Liver (tissue), 7 donors: ENCODE measurements at regions not wholly inside any gene's neighbourhood (a gene's known extent, or its start where the extent isn't known, plus 50 kb on each side); places are given as distances from the start of the nearest gene placed in this dataset.

Experiments
- DNase-seq: peaks from one replicate; pipeline ENCODE4 v3.0.0-alpha.2; 2017; ENCODE audit warnings: low spot score
- H3K27ac ChIP-seq, 2 donors: one replicate each; pipeline ENCODE4 v1.7.0; 2013; ENCODE audit warnings: inconsistent platforms in 2 of 2, low read length in 2 of 2, control low read depth in 1 of 2, low read depth in 1 of 2, mild to moderate bottlenecking in 1 of 2
- H3K27me3 ChIP-seq, 4 donors: one replicate each; pipeline versions ENCODE4 v1.6.1 to v1.7.0; 2013; ENCODE audit warnings: low read length in 3 of 4, inconsistent platforms in 1 of 4, mild to moderate bottlenecking in 1 of 4, moderate library complexity in 1 of 4; ENCODE audit not compliant: control insufficient read depth in 4 of 4, insufficient read depth in 4 of 4
- H3K36me3 ChIP-seq, 4 donors: one replicate each; pipeline versions ENCODE4 v1.6.1 to v1.7.0; 2013; ENCODE audit warnings: low read length in 3 of 4, mild to moderate bottlenecking in 3 of 4, low read depth in 1 of 4, moderate library complexity in 1 of 4; ENCODE audit not compliant: control insufficient read depth in 4 of 4, insufficient read depth in 3 of 4
- H3K4me1 ChIP-seq, 4 donors: one replicate each; pipeline versions ENCODE4 v1.6.1 to v1.7.0; 2013; ENCODE audit warnings: low read length in 3 of 4, mild to moderate bottlenecking in 3 of 4, moderate library complexity in 1 of 4; ENCODE audit not compliant: control insufficient read depth in 4 of 4, insufficient read depth in 4 of 4
- H3K4me3 ChIP-seq, 3 donors: one replicate each; pipeline versions ENCODE4 v1.6.1 to v1.7.0; 2013; ENCODE audit warnings: low read length in 3 of 3, control low read depth in 1 of 3, low read depth in 1 of 3, mild to moderate bottlenecking in 1 of 3
- H3K9ac ChIP-seq, 2 donors: one replicate each; pipeline ENCODE4 v1.7.0; 2013; ENCODE audit warnings: low read length in 2 of 2, mild to moderate bottlenecking in 2 of 2, moderate library complexity in 2 of 2, control low read depth in 1 of 2, low read depth in 1 of 2
- H3K9me3 ChIP-seq, 4 donors: one replicate each; pipeline versions ENCODE4 v1.6.1 to v1.7.0; 2013; ENCODE audit warnings: low read length in 3 of 4; ENCODE audit not compliant: control insufficient read depth in 4 of 4
- EGR1 ChIP-seq, 2 donors: IDR thresholded peaks; 2 replicates each; pipeline ENCODE4 v1.6.1; 2016 to 2018; ENCODE audit warnings: antibody characterized with exemption in 2 of 2, low read depth in 2 of 2
- FOXA1 ChIP-seq: IDR thresholded peaks from 2 replicates; pipeline ENCODE4 v1.6.1; 2016; ENCODE audit warnings: antibody characterized with exemption
- FOXA2 ChIP-seq: IDR thresholded peaks from 2 replicates; pipeline ENCODE4 v1.6.1; 2016; ENCODE audit warnings: antibody characterized with exemption
- GABPA ChIP-seq, 2 donors: IDR thresholded peaks in 1 of 2; conservative IDR thresholded peaks in 1 of 2; 2 replicates each; pipeline ENCODE4 v1.6.1; 2016; ENCODE audit warnings: antibody characterized with exemption in 2 of 2, mild to moderate bottlenecking in 1 of 2, moderate library complexity in 1 of 2
- HNF4G ChIP-seq: IDR thresholded peaks from 2 replicates; pipeline ENCODE4 v1.6.1; 2016; ENCODE audit warnings: antibody characterized with exemption
- JUND ChIP-seq, 2 donors: IDR thresholded peaks; 2 replicates each; pipeline ENCODE4 v1.6.1; 2016; ENCODE audit warnings: antibody characterized with exemption in 2 of 2
- NR2F2 ChIP-seq: IDR thresholded peaks from 2 replicates; pipeline ENCODE4 v1.6.1; 2016; ENCODE audit warnings: antibody characterized with exemption
- RAD21 ChIP-seq, 2 donors: IDR thresholded peaks; 2 replicates each; pipeline ENCODE4 v1.6.1; 2016; ENCODE audit warnings: antibody characterized with exemption in 2 of 2, mild to moderate bottlenecking in 2 of 2
- RXRA ChIP-seq, 2 donors: IDR thresholded peaks; 2 replicates each; pipeline ENCODE4 v1.6.1; 2017 to 2018; ENCODE audit warnings: antibody characterized with exemption in 2 of 2, mild to moderate bottlenecking in 1 of 2
- SP1 ChIP-seq: IDR thresholded peaks from 2 replicates; pipeline ENCODE4 v1.6.1; 2018; ENCODE audit warnings: antibody characterized with exemption, mild to moderate bottlenecking
- TAF1 ChIP-seq: conservative IDR thresholded peaks from 2 replicates; pipeline ENCODE4 v1.6.1; 2016; ENCODE audit warnings: antibody characterized with exemption, mild to moderate bottlenecking
- YY1 ChIP-seq: IDR thresholded peaks from 2 replicates; pipeline ENCODE4 v1.6.1; 2016; ENCODE audit warnings: antibody characterized with exemption, mild to moderate bottlenecking
- WGBS: extraction: QIAGEN DNeasy Blood & Tissue Kit; methylation state at CpG from one replicate; pipeline ENCODE4 v1.1.7; 2013; 5-methylcytosine and 5-hydroxymethylcytosine counted together
- TF ChIP-seq, protein P1 (sequence below): IDR thresholded peaks from 2 replicates; pipeline ENCODE4 v1.6.1; 2016; ENCODE audit warnings: antibody characterized with exemption
- TF ChIP-seq, protein P2 (sequence below): IDR thresholded peaks from 2 replicates; pipeline ENCODE4 v1.6.1; 2016; ENCODE audit warnings: antibody characterized with exemption
- TF ChIP-seq, protein P3 (sequence below): IDR thresholded peaks from 2 replicates; pipeline ENCODE4 v1.6.1; 2016; ENCODE audit warnings: antibody characterized with exemption
- TF ChIP-seq, protein P4 (sequence below): IDR thresholded peaks from 2 replicates; pipeline ENCODE4 v1.6.1; 2016; ENCODE audit warnings: antibody characterized with exemption, mild to moderate bottlenecking
- donor health status: healthy.
- donor health status: healthy.
- donor health status: healthy.
- donor health status: healthy.

DNA sequence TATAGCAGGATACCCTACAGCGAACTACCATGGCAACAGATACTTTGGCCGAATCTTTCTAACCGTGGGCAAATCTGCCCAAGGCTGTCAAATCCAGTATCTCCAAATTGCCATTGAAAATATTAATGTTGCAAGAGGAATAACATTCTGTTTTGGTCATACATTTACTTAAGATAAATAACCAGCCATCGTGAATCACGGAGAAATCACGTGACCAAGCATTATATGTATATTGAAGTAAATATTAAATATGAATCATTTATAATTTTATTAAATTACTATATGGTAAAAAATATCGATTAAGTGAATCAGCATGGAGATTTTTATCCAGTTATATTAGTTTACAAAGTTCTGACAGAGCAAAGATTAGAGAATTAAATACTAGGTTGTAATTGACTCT, 714.6 kb upstream of the GJE1 start (continued):
- TF ChIP-seq JUND (IDR thresholded peaks at IDR 0.05) (no peak), NR2F2 (no peak), GABPA (IDR thresholded peaks at IDR 0.05 in 1 of 2, conservative IDR thresholded peaks at IDR 0.05 in 1 of 2) (no peak), RXRA (IDR thresholded peaks at IDR 0.05) (no peak), FOXA2 (no peak)
- TF ChIP-seq, protein P1, sequence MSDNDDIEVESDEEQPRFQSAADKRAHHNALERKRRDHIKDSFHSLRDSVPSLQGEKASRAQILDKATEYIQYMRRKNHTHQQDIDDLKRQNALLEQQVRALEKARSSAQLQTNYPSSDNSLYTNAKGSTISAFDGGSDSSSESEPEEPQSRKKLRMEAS: no peak
- TF ChIP-seq, protein P2, sequence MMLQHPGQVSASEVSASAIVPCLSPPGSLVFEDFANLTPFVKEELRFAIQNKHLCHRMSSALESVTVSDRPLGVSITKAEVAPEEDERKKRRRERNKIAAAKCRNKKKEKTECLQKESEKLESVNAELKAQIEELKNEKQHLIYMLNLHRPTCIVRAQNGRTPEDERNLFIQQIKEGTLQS: no peak

DNA sequence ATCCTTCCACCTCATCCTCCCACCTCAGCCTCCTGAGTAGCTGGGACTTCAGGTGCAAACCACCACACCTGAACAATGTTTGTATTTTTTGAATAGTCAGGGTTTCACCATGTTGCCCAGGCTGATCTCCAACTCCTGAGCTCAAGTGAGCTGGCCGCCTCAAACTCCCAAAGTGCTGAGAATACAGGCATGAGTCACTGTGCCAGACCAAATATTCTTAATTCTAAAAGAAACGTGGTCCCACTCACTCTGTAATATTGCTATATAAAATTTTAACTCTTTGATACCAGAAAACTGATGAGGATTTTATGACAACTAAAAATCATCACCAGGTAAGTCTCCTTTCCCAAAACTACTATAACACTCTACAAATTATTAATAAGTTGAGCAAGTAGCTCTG, 716.8 kb upstream of the GJE1 start:
- Histone ChIP-seq H3K36me3 (no peaks in the 10 kb centered on the region), H3K27me3 (no peaks in the 10 kb centered on the region), H3K4me1 (no peaks in the 10 kb centered on the region), H3K4me3 (no peak overlapping the region), H3K9ac (no peak overlapping the region), H3K27ac (no peak overlapping the region), H3K9me3 (no peaks in the 10 kb centered on the region)
- 59% methylated on average over 2 of the region's 2 CpGs for WGBS
- no peak for DNase-seq
- TF ChIP-seq, protein P3, sequence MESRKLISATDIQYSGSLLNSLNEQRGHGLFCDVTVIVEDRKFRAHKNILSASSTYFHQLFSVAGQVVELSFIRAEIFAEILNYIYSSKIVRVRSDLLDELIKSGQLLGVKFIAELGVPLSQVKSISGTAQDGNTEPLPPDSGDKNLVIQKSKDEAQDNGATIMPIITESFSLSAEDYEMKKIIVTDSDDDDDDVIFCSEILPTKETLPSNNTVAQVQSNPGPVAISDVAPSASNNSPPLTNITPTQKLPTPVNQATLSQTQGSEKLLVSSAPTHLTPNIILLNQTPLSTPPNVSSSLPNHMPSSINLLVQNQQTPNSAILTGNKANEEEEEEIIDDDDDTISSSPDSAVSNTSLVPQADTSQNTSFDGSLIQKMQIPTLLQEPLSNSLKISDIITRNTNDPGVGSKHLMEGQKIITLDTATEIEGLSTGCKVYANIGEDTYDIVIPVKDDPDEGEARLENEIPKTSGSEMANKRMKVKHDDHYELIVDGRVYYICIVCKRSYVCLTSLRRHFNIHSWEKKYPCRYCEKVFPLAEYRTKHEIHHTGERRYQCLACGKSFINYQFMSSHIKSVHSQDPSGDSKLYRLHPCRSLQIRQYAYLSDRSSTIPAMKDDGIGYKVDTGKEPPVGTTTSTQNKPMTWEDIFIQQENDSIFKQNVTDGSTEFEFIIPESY: no peak
- no peak for TF ChIP-seq TAF1
- TF ChIP-seq FOXA1: no peak

DNA sequence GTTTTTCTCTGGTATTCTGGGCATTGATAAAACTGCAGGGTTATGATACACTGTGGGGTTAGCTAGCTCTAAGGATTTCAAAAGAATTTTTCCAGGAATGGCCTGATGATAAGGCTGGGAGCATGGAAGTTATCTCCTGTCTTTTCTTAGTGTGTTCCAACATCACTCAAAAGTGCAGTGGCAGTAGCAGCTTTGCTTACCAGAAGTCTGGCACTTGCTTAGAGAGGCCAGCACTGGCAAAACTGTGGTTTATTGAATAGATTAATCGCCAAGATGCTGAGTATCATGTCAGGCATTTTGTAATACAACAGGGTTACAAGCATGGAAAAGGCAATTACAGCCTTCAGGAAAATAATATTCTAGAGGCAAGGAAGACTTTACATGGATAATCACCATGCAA, 719.5 kb upstream of the GJE1 start:
- TF ChIP-seq NR2F2 (no peak), RAD21 (IDR thresholded peaks at IDR 0.05) (no peak), YY1 (no peak), GABPA (IDR thresholded peaks at IDR 0.05 in 1 of 2, conservative IDR thresholded peaks at IDR 0.05 in 1 of 2) (no peak), HNF4G (no peak), FOXA2 (no peak)
- H3K36me3 ChIP-seq: no peaks in the 10 kb centered on the region
- no peak overlapping the region for H3K4me3 ChIP-seq
- H3K4me1 ChIP-seq: no peaks in the 10 kb centered on the region
- no peaks in the 10 kb centered on the region for H3K27me3 ChIP-seq
- 72% methylated on average over 1 of the region's 1 CpG for WGBS
- H3K9me3 ChIP-seq: peaks cover 0 to 8% (median 1%) of the 10 kb centered on the region in 4 donors
- DNase-seq: no peak
- no peak overlapping the region for H3K27ac ChIP-seq
- no peak overlapping the region for H3K9ac ChIP-seq

DNA sequence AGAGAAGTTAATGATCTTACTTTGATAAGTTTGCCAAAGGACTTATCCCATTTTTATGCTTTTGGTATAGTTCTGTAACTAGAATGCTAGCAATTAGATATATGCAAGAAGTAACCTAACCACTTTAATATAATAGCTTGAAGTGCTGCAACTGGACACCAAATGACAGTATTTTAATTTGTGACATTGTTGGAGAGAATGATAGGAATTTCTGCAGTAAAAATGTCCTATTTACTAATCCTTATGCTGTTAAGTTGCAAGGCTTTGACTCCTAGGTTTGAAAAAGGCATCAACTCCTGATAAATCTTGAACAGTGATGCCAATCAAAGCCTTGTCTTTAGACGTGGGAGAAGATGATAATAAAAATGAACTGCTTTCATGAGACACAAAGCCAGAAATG, 726.0 kb upstream of the GJE1 start:
- DNase-seq: no peak
- 71% methylated on average over 1 of the region's 1 CpG for WGBS
- H3K4me1 ChIP-seq: no peaks in the 10 kb centered on the region
- H3K36me3 ChIP-seq: no peaks in the 10 kb centered on the region
- H3K4me3 ChIP-seq: no peak overlapping the region
- no peak overlapping the region for H3K27ac ChIP-seq
- no peaks in the 10 kb centered on the region for H3K27me3 ChIP-seq
- no peak overlapping the region for H3K9ac ChIP-seq
- TF ChIP-seq RXRA (IDR thresholded peaks at IDR 0.05) (no peak), JUND (IDR thresholded peaks at IDR 0.05) (no peak), FOXA2 (no peak), NR2F2 (no peak), EGR1 (IDR thresholded peaks at IDR 0.05; ENCODE audit: low read depth in 2 of 2) (no peak), HNF4G (no peak), TAF1 (no peak), SP1 (no peak), GABPA (IDR thresholded peaks at IDR 0.05 in 1 of 2, conservative IDR thresholded peaks at IDR 0.05 in 1 of 2) (no peak), FOXA1 (no peak)
- TF ChIP-seq, protein P1: no peak
- TF ChIP-seq, protein P4, sequence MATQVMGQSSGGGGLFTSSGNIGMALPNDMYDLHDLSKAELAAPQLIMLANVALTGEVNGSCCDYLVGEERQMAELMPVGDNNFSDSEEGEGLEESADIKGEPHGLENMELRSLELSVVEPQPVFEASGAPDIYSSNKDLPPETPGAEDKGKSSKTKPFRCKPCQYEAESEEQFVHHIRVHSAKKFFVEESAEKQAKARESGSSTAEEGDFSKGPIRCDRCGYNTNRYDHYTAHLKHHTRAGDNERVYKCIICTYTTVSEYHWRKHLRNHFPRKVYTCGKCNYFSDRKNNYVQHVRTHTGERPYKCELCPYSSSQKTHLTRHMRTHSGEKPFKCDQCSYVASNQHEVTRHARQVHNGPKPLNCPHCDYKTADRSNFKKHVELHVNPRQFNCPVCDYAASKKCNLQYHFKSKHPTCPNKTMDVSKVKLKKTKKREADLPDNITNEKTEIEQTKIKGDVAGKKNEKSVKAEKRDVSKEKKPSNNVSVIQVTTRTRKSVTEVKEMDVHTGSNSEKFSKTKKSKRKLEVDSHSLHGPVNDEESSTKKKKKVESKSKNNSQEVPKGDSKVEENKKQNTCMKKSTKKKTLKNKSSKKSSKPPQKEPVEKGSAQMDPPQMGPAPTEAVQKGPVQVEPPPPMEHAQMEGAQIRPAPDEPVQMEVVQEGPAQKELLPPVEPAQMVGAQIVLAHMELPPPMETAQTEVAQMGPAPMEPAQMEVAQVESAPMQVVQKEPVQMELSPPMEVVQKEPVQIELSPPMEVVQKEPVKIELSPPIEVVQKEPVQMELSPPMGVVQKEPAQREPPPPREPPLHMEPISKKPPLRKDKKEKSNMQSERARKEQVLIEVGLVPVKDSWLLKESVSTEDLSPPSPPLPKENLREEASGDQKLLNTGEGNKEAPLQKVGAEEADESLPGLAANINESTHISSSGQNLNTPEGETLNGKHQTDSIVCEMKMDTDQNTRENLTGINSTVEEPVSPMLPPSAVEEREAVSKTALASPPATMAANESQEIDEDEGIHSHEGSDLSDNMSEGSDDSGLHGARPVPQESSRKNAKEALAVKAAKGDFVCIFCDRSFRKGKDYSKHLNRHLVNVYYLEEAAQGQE: no peak
- TF ChIP-seq, protein P3: no peak
- TF ChIP-seq, protein P2: no peak
- peaks cover 0 to 8% (median 2%) of the 10 kb centered on the region in 4 donors for H3K9me3 ChIP-seq
